A172 (cell line): ENCODE measurements at regions not wholly inside any gene's neighbourhood (a gene's known extent, or its start where the extent isn't known, plus 50 kb on each side); places are given as distances from the start of the nearest gene placed in this dataset.
A peak's percentile ranks its signal among the peaks of the same experiment; 100 is the strongest.

Experiments
- DNase-seq: peaks from one replicate; pipeline ENCODE4 v3.0.0-alpha.2; 2015; ENCODE audit warnings: low spot score

GRCh38 chr7:84399661-84400060 lies 205.1 kb upstream of the SEMA3A start:
- DNase-seq: no peak

- DNase-seq: no peak
These were observed 199.6 kb upstream of the SEMA3A start for GRCh38 chr7:84394219-84394618.

GRCh38 chr7:84393786-84394185 lies 199.2 kb upstream of the SEMA3A start:
- no peak for DNase-seq

GRCh38 chr7:84390845-84391244 lies 196.3 kb upstream of the SEMA3A start:
- no peak for DNase-seq

- no peak for DNase-seq
These were observed 194.7 kb upstream of the SEMA3A start for GRCh38 chr7:84389242-84389641.

- DNase-seq: no peak
These were observed 193.0 kb upstream of the SEMA3A start for GRCh38 chr7:84387595-84387994.

- DNase-seq: no peak
These were observed 189.8 kb upstream of the SEMA3A start for GRCh38 chr7:84384417-84384816.

- no peak for DNase-seq
These were observed 184.9 kb upstream of the SEMA3A start for GRCh38 chr7:84379446-84379845.

- no peak for DNase-seq
These were observed 178.1 kb upstream of the SEMA3A start for GRCh38 chr7:84372712-84373111.

- DNase-seq: peak; percentile 91
These were observed 177.6 kb upstream of the SEMA3A start for GRCh38 chr7:84372155-84372621.

DNA sequence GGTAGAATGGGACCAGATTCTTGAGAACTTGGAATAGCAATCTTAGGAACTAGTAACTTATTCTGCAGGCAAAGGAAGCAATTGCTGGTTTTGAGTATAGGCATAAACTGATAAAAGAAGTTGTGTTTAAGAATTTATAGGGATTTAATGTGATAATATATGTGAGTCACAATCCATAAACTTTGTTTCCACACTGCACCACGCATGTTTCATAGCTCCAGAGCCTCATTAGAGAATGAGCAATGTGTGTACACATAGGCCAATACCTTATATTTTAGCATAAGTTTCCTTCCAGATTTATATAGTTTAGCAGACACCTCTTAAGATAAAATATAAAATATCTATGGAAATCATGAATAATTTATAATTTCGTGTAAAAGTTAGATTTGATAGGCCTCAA lies 175.5 kb upstream of the SEMA3A start:
- no peak for DNase-seq

GRCh38 chr7:84368122-84368521 lies 173.5 kb upstream of the SEMA3A start:
- DNase-seq: no peak

GRCh38 chr7:84364708-84365107 lies 170.1 kb upstream of the SEMA3A start:
- DNase-seq: peak; percentile 56

- no peak for DNase-seq
These were observed 169.2 kb upstream of the SEMA3A start for GRCh38 chr7:84363741-84364140.

DNA sequence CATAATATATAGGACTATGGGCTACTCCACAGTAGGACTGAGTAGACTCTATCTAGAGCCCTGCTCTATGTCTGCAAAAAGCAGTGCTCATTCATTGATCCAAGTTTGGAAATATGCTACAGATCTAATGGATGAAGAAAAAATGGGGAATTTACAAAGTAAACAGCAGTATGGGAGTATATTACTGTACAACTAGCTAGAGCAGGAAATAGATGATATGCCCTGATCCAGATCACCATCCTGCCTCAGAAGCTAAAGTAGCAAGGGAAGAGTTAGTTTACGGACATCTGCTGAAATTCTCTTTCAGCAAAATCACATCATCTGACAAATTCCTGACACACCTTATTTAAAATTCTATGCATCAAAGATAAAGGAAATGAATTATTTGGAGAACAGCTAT lies 168.2 kb upstream of the SEMA3A start:
- DNase-seq: no peak

GRCh38 chr7:84362360-84362759 lies 167.8 kb upstream of the SEMA3A start:
- DNase-seq: no peak

DNA sequence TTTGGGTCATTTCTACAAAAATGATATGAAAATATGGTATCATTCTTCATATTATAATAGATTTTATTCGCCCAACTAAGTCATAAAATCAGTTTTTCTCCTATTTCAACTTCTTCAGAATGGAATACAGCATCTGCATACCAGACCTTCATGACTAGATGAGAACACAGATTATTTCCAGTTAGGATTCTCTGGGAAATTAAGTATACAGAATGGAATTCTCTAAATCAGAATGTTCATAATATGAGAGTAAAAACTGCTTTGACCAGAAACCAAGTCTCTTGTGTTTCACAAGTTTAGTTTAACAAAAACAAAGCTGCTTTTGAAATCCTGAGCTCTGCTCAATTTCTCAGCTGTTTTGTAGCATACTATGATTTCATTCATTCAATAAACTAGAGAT lies 160.3 kb upstream of the SEMA3A start:
- no peak for DNase-seq

DNA sequence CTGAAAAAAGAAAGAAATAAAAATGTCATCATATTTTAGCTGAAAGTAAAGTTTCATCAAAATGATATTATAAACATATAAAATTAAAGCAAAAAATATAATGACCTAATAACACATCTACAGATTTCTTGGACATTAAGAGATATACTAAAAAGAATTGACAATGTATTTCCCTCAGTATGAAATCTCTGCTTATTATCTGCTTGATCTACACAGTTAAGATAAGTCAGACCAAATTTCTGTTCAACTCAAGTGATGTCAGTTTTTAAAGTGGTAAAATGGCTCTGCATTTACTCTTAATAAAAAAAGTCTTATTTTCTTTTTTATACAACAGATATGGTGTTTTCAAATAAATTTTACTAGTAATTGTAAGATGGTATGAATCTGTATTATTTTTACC lies 159.4 kb upstream of the SEMA3A start:
- no peak for DNase-seq

DNA sequence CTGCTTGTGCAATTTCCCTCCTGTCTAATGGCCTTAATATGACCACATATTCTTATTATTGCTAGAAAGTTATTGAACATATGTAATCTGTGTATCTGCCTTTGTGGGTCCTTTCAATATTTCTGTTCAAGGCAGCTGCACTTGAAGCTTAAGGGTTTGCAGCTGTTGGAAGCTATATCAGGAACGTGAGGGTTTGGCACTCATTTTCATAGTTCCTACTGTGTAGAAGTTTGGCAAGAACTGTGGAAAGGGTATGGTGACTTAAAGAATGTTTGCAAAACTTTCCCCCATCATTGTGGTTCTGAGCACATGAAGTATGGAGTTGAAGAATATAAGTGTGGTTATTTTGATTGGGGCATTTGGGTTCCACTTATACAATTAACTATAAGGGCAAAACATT lies 144.7 kb upstream of the SEMA3A start:
- DNase-seq: no peak

DNA sequence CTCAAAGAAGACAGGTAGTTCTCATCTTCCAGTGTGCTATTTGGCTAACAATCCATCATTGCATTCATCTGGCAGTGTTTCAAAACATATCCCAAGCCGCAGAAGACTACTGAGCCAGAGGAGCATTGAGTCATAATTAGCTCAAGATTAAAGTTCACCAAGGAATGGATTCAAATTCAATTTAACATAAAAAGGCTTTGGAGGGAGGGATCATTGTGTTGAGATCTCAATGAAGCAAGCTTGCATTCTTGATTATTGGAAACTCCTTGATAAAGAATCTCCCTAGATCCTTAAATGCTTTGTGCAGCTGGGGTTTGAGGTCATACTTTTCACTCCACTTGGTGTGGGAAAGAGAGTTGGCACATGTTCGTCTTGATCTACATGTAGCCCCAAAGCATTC lies 142.8 kb upstream of the SEMA3A start:
- peak; percentile 8 for DNase-seq

- no peak for DNase-seq
These were observed 142.2 kb upstream of the SEMA3A start for GRCh38 chr7:84336766-84337165.

GRCh38 chr7:84336303-84336702 lies 141.7 kb upstream of the SEMA3A start:
- no peak for DNase-seq

GRCh38 chr7:84331616-84332015 lies 137.0 kb upstream of the SEMA3A start:
- DNase-seq: no peak

- no peak for DNase-seq
These were observed 134.0 kb upstream of the SEMA3A start for GRCh38 chr7:84328571-84328970.

DNA sequence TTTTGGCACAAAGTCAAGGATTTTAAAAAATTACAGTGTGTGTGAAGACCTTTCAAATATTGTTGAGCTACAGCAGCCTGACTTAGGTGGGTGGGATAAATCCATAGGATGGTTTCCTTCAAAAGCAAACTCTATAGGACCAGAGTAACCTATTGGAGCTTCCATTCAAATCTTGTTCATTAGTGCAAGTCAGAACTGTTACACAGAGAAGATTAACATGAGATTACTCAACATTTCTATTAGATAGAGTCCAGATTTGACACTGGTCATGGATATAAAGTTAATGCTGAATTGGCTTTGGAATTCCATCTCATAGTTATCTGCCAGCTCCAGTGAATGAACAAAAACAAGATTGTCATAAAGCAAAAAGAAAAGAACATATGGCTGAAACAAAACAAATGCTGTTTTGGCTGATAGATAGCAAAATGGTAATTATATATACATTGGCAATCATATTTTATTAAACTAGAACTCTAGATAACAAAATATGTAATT lies 129.6 kb upstream of the SEMA3A start:
- DNase-seq: no peak
